SH-SY5Y (cell line): ENCODE measurements at regions not wholly inside any gene's neighbourhood (a gene's known extent, or its start where the extent isn't known, plus 50 kb on each side); places are given as distances from the start of the nearest gene placed in this dataset.

Source experiments
- GATA2 ChIP-seq: IDR thresholded peaks from 2 replicates; pipeline ENCODE4 v1.6.1; 2011; ENCODE audit warnings: mild to moderate bottlenecking, low read depth, low read length
- GATA3 ChIP-seq: IDR thresholded peaks from 2 replicates; pipeline ENCODE4 v1.6.1; 2011; ENCODE audit warnings: low read depth, mild to moderate bottlenecking, low read length, moderate library complexity

GRCh38 chr6:140718021-140718420 lies 1343.6 kb upstream of the CITED2 start:
- TF ChIP-seq GATA3 (no peak), GATA2 (no peak)
